ENCODE measurements at regions not wholly inside any gene's neighbourhood (a gene's known extent, or its start where the extent isn't known, plus 50 kb on each side); places are given as distances from the start of the nearest gene placed in this dataset.

DNA sequence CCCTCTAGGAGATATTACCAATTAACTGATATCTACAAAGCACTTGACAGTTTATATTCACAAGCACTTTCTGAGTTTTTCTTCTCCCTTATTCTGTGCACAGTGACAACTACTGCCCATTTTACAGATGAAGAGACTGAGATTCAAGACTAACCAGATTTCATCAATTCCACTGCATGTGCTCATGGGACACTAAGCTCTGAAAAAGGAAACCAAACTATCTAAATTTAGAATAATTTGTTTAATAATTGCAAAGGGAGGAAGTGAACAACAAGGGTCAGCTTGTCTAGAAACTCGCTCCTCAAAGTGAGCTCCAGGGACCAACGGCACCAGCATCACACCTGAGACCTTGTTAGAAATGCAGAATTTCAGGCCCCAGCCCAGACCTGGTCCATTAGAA, 50.8 kb upstream of the MYLIP start:
- DNase-seq = no peak

DNA sequence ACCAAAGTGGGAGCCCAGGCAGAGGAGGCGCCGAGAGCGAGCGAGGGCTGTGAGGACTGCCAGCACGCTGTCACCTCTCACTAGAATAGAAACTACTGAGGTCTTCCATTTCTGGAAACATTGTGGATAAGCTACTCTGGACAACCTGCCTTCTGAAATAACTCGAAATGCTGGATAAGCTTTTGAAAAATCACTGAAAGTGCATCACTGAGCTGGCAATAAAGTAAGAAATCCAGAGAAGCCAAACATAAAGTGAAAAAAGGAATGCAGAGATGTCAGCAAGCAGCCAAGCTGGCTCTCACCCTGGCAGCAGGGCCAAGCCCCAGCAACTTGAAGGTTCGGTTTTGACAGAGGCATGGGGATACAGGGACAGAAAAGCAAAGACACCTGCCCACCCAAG, 59.2 kb upstream of the MYLIP start:
- DNase-seq = no peak

DNA sequence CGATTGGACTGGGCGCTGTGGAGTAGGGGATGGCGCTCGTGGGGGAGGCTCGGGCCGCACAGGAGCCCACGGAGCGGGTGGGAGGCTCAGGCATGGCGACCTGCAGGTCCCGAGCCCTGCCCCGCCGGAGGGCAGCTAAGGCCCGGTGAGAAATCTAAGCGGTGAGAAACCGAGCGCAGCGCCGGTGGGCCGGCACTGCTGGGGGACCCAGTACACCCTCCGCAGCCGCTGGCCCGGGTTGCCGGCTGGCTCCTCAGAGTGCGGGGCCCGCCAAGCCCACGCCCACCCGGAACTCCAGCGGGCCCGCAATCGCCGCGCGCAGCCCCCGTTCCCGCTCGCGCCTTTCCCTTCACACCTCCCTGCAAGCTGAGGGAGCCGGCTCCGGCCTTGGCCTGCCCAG, 59.7 kb upstream of the MYLIP start:
- DNase-seq = no peak

DNA sequence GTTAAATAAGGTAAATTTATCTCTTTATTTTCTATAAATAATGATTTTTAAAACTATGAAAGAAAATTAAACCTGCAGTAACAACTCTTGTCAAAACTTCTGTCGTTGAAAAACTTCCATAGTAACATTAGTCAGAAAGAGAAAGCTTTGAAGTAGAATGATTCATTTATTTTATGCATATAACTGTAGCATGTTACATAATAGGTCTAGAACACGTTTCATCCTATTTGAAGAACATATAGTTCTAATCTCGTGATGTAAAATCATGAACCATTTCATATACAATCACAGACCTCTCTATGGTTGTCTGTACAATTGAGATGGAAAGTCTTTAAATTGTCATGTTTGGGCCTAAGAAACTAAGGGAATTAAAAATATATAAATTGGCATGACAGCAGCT, 61.3 kb upstream of the MYLIP start:
- DNase-seq = no peak

DNA sequence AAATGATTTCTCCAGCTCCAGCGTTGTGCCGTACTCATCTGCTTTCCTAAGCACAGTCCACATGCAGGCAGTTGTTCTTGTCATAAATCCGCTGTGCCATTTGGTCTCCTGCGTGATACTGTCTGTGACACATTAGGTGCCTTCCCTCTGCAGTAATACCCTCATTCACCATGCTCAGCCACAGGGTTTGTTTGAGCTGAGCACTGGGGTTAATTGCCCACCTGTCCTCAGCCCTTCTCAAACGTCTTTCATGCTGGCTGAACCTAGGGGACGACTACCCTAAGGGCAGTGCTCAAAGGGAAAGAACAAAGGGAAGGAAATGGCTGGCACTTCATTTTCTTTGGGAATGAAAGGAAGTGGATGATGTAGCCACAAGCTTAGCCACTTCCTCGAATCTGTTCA, 64.2 kb upstream of the MYLIP start:
- no peak for DNase-seq

DNA sequence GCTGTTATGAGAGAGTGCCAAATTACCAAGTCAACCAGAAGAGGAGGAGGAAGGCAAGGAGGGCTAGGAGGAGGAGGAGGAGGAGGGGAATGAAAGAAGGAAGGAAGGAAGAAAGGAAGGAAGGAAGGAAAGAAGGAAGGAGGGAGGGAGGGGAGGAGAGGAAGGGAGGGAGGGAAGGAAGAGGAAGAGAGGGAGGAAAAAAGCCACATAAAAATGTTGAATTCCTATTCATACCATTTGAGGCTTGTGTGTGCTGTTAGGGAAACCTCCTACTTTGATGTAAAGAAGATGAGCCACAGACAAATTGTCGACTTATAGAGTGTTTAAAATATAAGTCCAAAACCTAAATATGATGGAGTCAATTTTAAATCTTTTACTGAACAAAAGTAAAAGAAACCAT, 65.3 kb upstream of the MYLIP start:
- DNase-seq = no peak

DNA sequence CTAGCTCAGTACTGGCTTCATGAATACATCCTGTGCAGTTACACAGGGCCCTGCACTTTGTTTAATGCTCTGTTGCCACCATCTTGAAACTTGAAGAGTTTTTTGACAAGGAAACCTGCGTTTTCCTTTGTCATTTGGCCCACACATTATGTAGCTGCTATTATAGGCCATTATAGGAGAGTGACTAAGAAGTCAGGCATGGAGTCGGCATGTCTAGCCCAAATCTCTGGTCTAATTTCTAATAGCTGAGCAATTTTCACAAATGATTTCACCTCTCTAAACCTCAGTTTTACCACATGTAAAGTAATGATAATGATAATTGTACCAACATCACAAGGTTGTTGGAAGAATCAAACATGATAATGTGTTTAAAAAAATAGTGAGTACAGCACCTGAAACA, 67.1 kb upstream of the MYLIP start:
- no peak for DNase-seq

DNA sequence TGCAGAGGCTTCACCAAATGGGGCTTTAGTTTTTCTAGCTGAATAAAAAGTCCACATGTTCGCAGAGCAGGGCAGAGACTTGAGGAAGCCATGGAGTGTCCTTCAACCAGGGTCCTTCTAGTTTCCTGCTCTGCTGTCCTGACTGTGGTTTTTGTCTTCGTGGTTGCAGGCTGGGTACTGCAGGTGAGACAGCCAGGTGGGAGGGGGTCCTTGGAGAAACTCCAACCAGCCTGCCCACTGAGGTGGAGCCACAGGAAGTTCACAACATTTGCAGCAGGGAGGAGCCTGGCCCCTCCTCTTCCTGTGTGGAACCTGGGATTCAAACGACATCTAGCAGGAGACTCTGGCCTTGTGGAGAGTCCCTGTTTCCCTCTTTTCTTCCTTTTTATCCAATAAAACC, 68.8 kb upstream of the MYLIP start:
- DNase-seq = no peak

DNA sequence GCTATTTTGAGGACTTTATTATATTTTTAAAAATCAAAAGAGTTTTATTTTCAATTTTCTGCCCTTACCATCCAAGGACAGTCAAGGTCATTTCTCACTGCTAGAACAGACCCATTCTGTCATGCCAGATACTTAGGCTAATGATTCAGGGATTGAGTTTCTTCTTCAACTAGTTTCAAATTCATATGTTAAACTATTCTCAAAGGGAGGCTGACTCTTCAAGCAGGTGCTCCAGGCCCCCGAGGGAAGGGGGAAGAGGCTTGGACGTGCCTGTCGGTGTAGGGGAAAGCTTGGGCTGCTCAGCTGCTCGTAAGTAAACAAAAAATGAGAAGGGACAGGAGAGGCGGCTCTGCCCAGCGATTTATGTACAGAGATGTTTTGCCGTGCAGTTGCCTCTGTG, 69.4 kb upstream of the MYLIP start:
- no peak for DNase-seq

DNA sequence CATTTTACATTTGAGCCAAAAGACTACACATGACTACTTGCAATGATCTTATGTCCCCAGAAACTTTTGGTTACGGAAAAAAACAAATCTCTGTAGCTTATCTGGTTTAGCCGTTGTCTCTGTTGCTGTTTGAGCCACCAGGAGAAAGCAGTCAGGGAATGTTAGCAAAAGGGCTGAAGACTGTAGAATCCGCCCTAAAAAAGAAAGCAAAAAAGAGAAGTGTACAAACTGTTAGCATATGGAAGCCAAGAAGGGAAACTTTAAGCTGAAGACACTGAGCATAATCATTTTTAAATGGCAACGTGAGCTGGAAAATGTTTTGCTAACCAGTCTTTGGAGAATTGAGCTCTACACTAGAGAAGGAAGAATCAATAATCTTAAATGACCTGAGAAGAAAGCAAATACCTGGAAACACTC, 69.9 kb upstream of the MYLIP start:
- DNase-seq = no peak

DNA sequence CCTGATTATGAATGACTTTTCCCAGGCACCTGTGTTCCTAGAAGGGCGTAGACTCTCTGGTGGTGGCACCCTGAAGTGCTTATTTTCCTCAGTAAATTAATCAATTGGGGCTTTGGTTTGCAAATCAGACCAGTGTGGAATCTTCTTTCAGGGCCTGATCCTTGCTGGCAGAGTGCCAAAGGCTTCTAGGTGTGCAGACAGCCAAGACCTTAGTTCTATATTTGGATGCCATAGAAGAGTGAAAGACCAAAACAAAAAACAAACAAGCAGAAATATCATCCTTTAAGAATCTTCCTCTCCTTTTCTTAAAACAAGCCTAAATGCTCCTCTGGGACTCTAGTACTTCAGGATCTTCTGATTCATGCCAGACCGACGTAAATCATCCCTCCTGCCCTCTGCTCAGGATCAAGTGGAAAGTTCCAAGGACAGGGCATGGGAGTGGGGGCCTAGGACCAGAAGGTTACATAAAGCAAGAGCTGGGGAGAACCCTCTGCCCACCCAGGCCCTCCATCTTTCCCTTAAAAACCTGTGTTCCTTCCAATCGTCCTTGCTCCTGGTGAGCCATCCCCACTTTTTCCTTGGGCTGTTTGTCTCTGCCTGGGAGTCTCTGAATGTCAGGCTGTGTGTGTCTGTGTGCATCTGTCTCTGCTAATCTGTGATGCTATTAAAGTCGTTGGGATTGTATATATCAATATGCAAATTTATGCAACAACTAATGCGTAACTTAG, 70.5 kb upstream of the MYLIP start:
- DNase-seq = no peak

DNA sequence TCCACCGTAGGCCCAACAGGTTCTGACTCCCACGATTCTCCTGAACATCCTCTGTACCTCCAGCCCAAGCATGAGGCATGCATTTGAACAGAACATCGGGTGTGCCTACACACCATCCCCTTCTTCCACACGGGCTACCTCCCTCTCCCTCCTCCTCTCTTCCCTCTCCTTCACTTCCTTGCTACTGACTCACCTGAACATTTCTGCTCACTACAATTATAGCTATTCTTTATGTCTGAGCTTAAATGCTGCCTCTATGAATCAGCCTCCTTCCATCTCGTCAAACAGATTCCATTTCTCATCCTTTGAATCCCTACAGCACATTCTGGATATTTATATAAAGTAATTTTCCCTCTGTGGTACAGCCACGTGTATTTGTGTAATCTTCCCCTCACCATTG, 71.4 kb upstream of the MYLIP start:
- no peak for DNase-seq

DNA sequence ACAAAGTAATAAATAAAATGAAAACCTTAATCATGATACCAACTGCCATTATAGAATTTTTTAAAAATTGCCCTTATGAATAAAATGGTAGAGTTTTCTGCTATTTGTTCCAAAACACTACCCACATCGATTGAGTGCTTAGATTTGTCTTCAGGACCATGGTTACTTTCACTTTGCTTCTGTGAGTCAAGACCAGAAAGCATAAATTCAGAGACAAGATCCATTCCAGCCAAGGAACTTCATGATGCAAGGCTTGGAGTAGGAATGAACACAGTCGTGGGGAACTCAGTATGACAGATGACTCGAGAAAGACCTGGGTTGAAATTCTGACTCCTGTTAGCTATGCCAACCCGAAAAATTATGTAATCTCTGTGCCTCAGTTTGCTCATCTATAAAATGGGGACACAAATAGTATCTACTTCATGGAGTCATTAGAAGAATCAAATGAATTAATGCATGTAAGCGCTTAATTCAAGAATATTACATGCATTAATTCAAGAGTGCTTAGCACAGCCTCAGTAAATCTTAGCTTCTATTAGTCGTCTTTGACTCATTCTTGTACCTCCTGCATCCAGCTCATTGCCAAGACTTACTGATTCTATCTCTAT, 72.5 kb upstream of the MYLIP start:
- DNase-seq = no peak

DNA sequence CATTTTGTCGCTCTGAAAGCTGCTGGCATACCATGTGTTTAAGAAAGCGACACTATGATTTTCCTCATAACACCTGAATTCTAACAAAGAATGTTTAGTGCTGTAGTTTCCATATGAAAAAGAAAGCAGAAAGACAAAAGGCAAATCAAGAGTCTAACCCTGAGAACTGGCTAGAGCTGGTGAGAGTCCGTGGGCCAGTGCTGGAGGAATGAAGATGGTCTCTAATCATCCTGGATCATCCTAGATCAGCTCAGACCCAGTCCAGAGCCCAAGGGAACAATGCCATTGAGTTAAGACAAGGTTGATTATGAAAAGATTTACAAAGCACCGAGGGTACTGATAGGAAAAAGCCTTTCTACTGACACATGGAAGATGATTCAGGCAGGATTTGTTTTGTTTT, 73.0 kb upstream of the MYLIP start:
- no peak for DNase-seq

DNA sequence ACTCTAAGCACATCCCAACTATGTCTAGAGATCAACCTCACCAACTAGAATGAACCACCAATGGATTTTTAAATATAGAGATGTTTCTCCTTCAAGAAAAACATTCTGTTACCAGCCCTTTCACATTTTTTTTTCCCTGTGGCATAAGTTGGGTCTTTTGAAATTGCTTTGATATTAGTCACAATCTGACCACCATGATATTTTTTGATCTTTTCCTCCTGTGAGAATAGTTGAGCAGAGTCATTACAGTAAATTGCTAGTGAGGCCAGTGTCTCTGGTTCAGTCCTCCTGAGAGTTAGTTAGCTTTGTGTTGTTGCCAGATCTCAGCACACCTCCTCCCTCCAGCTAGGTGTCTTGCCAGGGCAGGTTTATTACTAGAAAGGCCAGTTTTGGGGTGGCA, 79.7 kb upstream of the MYLIP start:
- no peak for DNase-seq

DNA sequence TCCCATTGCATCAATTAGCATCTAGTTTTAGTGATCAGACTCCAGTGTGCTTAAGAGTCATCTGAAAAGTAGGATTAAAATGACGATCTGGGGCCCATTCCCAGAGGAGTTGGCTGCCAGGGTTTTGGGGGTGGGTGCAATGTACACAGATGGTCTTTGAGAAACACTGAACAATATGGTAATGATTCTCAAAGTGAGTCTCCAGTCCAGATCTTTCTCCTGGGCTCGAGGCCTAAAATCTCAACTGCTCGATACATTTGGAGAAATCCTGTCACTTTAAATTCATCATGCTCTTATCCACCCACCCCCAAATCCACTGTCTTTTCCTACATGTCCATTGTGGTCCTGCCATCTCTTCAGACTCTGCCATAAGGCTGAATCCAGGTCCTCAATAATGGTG, 80.7 kb upstream of the MYLIP start:
- DNase-seq = no peak

DNA sequence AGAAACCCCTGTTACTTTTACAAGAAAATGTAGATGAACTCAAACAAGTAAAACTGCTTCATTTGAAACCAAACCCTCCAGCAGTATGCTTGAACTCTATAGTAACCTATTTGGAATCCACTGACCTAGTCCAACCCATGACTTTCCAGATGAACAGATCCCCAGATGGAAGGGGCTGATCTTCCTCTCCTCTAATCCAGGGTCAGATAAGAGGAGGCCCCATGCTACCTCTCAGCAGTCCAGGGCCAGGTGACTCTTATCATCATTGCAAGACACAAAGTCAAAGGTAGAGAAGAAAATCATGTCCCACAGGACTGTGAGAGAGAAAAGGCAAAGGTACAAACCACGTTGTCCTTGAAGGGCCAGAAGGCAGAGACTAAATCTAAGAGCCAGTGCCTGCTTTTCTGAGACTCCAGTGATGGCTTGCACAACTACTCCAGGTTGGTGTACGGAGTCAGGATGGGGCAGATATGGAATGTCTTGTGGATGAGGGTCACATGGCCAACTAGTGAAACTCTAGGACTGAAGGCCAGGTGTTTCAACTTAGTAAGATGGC, 81.4 kb upstream of the MYLIP start:
- no peak for DNase-seq

DNA sequence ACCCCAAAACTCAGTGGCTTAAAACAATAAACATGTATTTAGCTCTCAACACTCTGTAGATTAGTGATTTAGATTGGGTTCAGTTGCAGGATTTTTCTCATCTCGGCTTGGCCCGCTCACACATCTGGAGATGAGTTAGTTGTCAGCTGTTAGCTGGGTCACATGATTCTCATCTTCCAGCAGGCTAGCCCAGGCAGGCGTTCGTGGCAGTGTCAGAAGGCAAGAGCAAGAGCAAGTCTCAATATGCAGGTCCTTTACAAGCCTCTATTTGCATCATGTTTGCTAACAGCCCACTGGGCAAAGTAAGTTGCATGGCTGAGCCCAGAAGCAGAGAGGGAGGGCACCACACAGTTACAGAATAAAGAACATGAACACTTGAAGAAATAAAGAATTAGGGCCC, 83.6 kb upstream of the MYLIP start:
- peak in 2 of 56 donors; percentile 1 to 3 for DNase-seq

DNA sequence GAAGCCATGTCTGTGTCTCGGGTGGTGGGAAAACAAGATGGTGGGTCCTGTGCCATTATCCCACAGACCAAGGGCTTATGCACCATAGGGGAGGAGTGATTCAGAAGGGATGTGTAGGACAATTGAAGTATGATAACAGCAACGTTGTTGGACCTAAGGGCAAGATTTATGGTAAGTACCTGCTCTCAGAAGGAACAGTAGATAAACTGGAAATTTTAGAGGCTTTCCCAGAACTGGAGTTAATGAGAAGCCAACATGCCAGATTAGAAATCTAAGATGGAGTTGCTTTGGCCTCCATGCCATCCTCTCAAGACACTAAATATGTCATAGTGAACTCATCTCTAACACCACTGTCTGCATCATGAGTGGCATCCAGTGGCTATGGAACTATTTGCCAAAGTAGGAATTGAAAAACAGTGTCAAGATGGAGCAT, 84.7 kb upstream of the MYLIP start:
- no peak for DNase-seq

DNA sequence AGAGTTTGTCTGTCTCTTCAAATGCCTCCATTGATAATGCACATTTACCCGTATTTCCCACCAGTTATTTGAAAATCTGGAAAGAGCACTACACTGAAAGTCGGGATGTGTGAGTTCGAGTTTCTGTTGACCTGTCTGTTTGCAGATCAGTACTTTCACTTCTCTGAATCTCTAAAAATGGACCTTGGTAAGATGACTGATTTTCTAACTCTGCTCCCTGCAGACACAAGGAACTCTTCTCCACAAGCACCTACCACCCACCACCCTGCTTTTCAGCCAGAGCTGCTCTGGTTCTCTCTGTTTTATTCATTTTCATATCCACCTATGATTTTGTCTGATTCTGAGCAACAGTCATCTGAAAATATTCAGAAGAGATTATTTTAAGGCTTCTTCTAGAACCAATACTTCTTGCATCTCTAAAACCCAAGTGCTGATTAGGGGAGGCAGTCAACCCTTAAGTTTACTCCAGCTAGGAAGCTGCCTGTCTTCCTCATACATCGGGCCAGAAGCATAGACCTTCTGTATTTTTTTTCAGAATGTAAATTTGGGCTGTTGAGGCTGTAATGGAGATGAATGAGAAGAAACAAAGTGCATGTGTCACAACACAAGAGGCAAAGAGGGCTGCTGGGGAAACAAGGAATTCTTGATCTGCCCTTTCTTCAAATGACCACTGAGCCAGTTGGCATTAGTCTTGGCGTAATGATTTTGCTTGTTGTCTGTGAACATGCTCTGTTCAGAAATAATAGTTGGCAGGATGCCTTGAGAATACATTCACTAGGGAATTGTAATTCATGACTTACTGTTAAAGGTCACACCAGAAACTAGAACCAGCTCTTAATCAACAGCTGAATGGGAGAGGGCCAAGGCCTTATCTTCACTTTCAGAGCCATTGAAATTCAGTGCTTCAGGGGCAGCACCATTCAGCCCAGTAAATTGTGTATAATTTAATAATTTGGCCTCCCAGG, 85.4 kb upstream of the MYLIP start:
- DNase-seq = no peak

DNA sequence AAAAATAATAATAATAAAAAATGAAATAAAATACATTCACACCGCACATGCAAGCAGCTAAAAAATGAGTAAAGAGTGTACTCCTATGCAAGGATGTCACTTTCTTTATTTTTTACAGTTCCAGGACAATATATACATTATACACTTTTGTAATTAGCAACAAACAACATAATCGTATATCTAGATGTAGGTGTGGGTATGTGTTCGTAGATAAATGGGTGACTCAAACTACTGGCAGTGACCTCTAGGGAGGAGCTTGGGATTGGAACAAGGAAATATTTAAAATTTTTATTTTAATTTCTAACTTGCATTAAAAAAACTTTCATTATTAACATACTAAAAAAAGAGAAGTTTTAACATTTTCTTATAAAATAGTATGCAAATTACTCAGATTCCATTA, 86.1 kb upstream of the MYLIP start:
- DNase-seq = no peak

DNA sequence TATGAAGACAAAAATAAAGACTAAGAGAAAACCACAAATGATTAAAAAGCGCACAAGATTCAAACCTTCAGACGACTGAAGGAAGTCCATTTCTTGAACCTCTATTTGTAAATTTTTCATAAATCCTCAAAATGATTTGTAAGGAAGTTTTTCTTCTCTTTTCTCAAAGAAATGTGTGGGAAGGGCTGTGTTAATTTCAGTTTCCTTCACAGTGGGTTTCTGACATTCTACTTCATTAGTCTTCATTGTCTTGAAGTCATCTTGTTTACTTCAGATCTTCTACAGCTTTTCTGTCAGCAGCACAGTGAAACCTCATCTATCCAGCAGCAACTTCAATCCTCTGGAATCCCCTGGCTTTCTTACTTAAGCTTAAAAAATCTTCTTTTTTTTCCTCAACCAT, 87.6 kb upstream of the MYLIP start:
- DNase-seq = no peak
